HepG2 (cell line): ENCODE measurements at regions not wholly inside any gene's neighbourhood (a gene's known extent, or its start where the extent isn't known, plus 50 kb on each side); places are given as distances from the start of the nearest gene placed in this dataset.

Experiments used
- ATAC-seq: fragments of 200-7000 bp; cut with Tn5 transposase; 3 replicates; pipeline ENCODE4 v1.9.1; 2020; ENCODE audit warnings: mild to moderate bottlenecking, moderate library complexity
- BruUV-seq: library from RNA; stranded (reverse); fragments of 400-500 nt; replicated peaks from 2 replicates; lab custom pipeline; 2021; lab: Mats Ljungman, UMichigan
- CTCF ChIA-PET: fragments of 300-600 bp; formaldehyde crosslinking; extraction: SDS; loops from one replicate; lab custom pipeline; 2021; ENCODE audit warnings: low total read pairs, inconsistent platforms, low intra/inter-chr PET ratio; lab: Yijun Ruan, JAX
- POLR2A ChIA-PET: fragments of 350-600 bp; sonication (Branson Sonifier 250); formaldehyde crosslinking; loops from one replicate; lab custom pipeline; 2020; ENCODE audit warnings: antibody characterized with exemption, inconsistent platforms; lab: Yijun Ruan, JAX
- DNase-seq: peaks from one replicate; pipeline ENCODE4 v3.0.0-alpha.2; 2015; ENCODE audit warnings: low spot score
- FAIRE-seq: peaks from 3 replicates; lab custom pipeline; 2011; peaks lifted over from hg19 to GRCh38; lab: Jason Lieb, UNC
- H2AFZ ChIP-seq: one replicate; pipeline ENCODE4 v1.6.1; 2011; ENCODE audit warnings: low read length, inconsistent platforms
- H3K27ac ChIP-seq: fragments of 300-600 bp; 3 replicates; pipeline ENCODE4 v1.8.0; 2011; ENCODE audit warnings: mixed run types, mild to moderate bottlenecking, mixed read lengths, low read length, inconsistent platforms; ENCODE audit not compliant: insufficient read depth; ENCODE audit errors: extremely low read length
- H3K27me3 ChIP-seq, 2 experiments: fragments of 200-600 bp in 1 of 2; 2 replicates in 1 of 2; 3 replicates in 1 of 2; pipeline versions ENCODE4 v1.6.0 to v1.8.0; 2011; ENCODE audit warnings: low read length in 2 of 2, mild to moderate bottlenecking in 2 of 2, moderate library complexity in 2 of 2, inconsistent platforms in 1 of 2; ENCODE audit not compliant: insufficient read depth in 2 of 2, control insufficient read depth in 1 of 2
- H3K36me3 ChIP-seq, 2 experiments: fragments of 200-600 bp in 1 of 2; replicated peaks in 1 of 2; 2 replicates in 1 of 2; 3 replicates in 1 of 2; pipeline versions ENCODE4 v1.5.1 to v1.8.0; 2011; ENCODE audit warnings: low read length in 2 of 2, inconsistent platforms in 1 of 2; ENCODE audit not compliant: insufficient read depth in 2 of 2, control insufficient read depth in 1 of 2
- H3K4me1 ChIP-seq: 2 replicates; pipeline ENCODE4 v1.5.1; 2012; ENCODE audit warnings: low read length, inconsistent platforms; ENCODE audit not compliant: insufficient read depth
- H3K4me2 ChIP-seq: 2 replicates; pipeline ENCODE4 v1.6.0; 2011; ENCODE audit warnings: low read depth, low read length, inconsistent platforms
- H3K4me3 ChIP-seq, 3 experiments: fragments of 200-600 bp in 1 of 3; sonication (generic), shearing (Covaris generic) in 1 of 3; replicated peaks in 1 of 3; 2 replicates each; pipeline ENCODE4 v1.5.1; 2011 to 2016; ENCODE audit warnings: low read length in 3 of 3, inconsistent platforms in 2 of 3, low read depth in 2 of 3, mild to moderate bottlenecking in 2 of 3, control low read depth in 1 of 3, mixed read lengths in 1 of 3; ENCODE audit not compliant: insufficient read depth in 1 of 3
- H3K79me2 ChIP-seq: one replicate; pipeline ENCODE4 v1.6.1; 2011; ENCODE audit warnings: low read length, inconsistent platforms; ENCODE audit not compliant: insufficient read depth
- H3K9ac ChIP-seq: 2 replicates; pipeline ENCODE4 v1.6.0; 2011; ENCODE audit warnings: mild to moderate bottlenecking, low read depth, low read length, inconsistent platforms; ENCODE audit not compliant: insufficient read depth
- H3K9me3 ChIP-seq: 2 replicates; pipeline ENCODE4 v1.5.1; 2012; ENCODE audit warnings: mild to moderate bottlenecking, low read length
- H4K20me1 ChIP-seq: 2 replicates; pipeline ENCODE4 v1.6.0; 2011; ENCODE audit warnings: inconsistent platforms, mild to moderate bottlenecking, low read length, moderate library complexity; ENCODE audit not compliant: insufficient read depth
- BORCS8-MEF2B ChIP-seq: sonication (generic); formaldehyde crosslinking; IDR thresholded peaks from 2 replicates; pipeline ENCODE4 v1.8.0; 2022; ENCODE audit warnings: mild to moderate bottlenecking, missing genetic modification reagents
- CENPX ChIP-seq: sonication (generic); formaldehyde crosslinking; IDR thresholded peaks from 2 replicates; pipeline ENCODE4 v1.9.0; 2021; ENCODE audit warnings: mild to moderate bottlenecking, missing genetic modification reagents, moderate library complexity
- FOSL1 ChIP-seq: sonication (generic); formaldehyde crosslinking; IDR thresholded peaks from 2 replicates; pipeline ENCODE4 v1.9.0; 2021; ENCODE audit warnings: missing genetic modification reagents, borderline replicate concordance
- HNRNPL ChIP-seq: fragments of 200-400 bp; formaldehyde crosslinking; IDR thresholded peaks from 2 replicates; pipeline ENCODE4 v1.6.1; 2017; ENCODE audit warnings: mild to moderate bottlenecking, low read depth, low read length
- JUN ChIP-seq: sonication (generic); formaldehyde crosslinking; IDR thresholded peaks from 2 replicates; pipeline ENCODE4 v1.4.0; 2020; ENCODE audit warnings: mild to moderate bottlenecking, missing genetic modification reagents
- MLLT10 ChIP-seq: sonication (generic); formaldehyde crosslinking; IDR thresholded peaks from 2 replicates; pipeline ENCODE4 v1.4.0; 2020; ENCODE audit warnings: missing genetic modification reagents
- NCOR1 ChIP-seq: fragments of 200-600 bp; sonication (generic); IDR thresholded peaks from 2 replicates; pipeline ENCODE4 v1.7.0; 2017; ENCODE audit warnings: antibody characterized with exemption, low read length, borderline replicate concordance
- NFATC3 ChIP-seq: sonication (generic); formaldehyde crosslinking; IDR thresholded peaks from 2 replicates; pipeline ENCODE4 v1.5.1; 2020; ENCODE audit warnings: mild to moderate bottlenecking, missing genetic modification reagents
- NR3C1 ChIP-seq: sonication (generic); formaldehyde crosslinking; IDR thresholded peaks from 2 replicates; pipeline ENCODE4 v1.4.0; 2020; ENCODE audit warnings: missing genetic modification reagents
- PAX8 ChIP-seq: sonication (generic); formaldehyde crosslinking; IDR thresholded peaks from 2 replicates; pipeline ENCODE4 v1.8.0; 2022; ENCODE audit warnings: mild to moderate bottlenecking, missing genetic modification reagents, borderline replicate concordance
- SALL2 ChIP-seq: sonication (generic); formaldehyde crosslinking; IDR thresholded peaks from 2 replicates; pipeline ENCODE4 v1.8.1; 2023; ENCODE audit warnings: mild to moderate bottlenecking, missing genetic modification reagents, inconsistent platforms
- ZIK1 ChIP-seq: sonication (generic); formaldehyde crosslinking; IDR thresholded peaks from 2 replicates; pipeline ENCODE4 v1.5.0; 2020; ENCODE audit warnings: mild to moderate bottlenecking, low read depth, missing genetic modification reagents, borderline replicate concordance
- ZMYM2 ChIP-seq: sonication (generic); formaldehyde crosslinking; IDR thresholded peaks from 2 replicates; pipeline ENCODE4 v1.8.0; 2022; ENCODE audit warnings: mild to moderate bottlenecking, missing genetic modification reagents
- ZNF329 ChIP-seq: sonication (generic); formaldehyde crosslinking; IDR thresholded peaks from 2 replicates; pipeline ENCODE4 v1.9.0; 2021; ENCODE audit warnings: low read depth, mild to moderate bottlenecking, missing genetic modification reagents
- ZNF382 ChIP-seq: sonication (generic); formaldehyde crosslinking; IDR thresholded peaks from 2 replicates; pipeline ENCODE4 v1.5.0; 2020; ENCODE audit warnings: missing genetic modification reagents, mild to moderate bottlenecking, borderline replicate concordance
- ZNF468 ChIP-seq: sonication (generic); formaldehyde crosslinking; IDR thresholded peaks from 2 replicates; pipeline ENCODE4 v1.8.0; 2022; ENCODE audit warnings: mild to moderate bottlenecking, moderate library complexity, missing genetic modification reagents
- ZNF737 ChIP-seq: sonication (generic); formaldehyde crosslinking; IDR thresholded peaks from 2 replicates; pipeline ENCODE4 v1.5.0; 2020; ENCODE audit warnings: missing genetic modification reagents, mild to moderate bottlenecking, borderline replicate concordance
- ZNF776 ChIP-seq: sonication (generic); formaldehyde crosslinking; IDR thresholded peaks from 2 replicates; pipeline ENCODE4 v1.4.0; 2020; ENCODE audit warnings: mild to moderate bottlenecking, missing genetic modification reagents
- WGBS: methylation state at CpG from one replicate; pipeline ENCODE4 v1.1.6; 2017; ENCODE audit warnings: low lambda C conversion rate; 5-methylcytosine and 5-hydroxymethylcytosine counted together
- in situ Hi-C: cut with HindIII; loops from 2 replicates; pipeline ENCODE4 v1.10.0; 2017; ENCODE audit warnings: low pct_unique_long_range_greater_than_20kb; ENCODE audit not compliant: extremely low pct_ligation_motif_present
- intact Hi-C: fragments of 100-400 bp; cut with micrococcal nuclease; formaldehyde crosslinking; loops from one replicate; pipeline ENCODE4 v1.10.0; 2022; ENCODE audit not compliant: unreplicated experiment
- TF ChIP-seq, protein P1 (sequence below): sonication (generic); formaldehyde crosslinking; IDR thresholded peaks from 2 replicates; pipeline ENCODE4 v1.5.0; 2020; ENCODE audit warnings: mild to moderate bottlenecking, missing genetic modification reagents, borderline replicate concordance
- TF ChIP-seq, protein P2 (sequence below): sonication (generic); formaldehyde crosslinking; IDR thresholded peaks from 2 replicates; pipeline ENCODE4 v1.8.1; 2023; ENCODE audit warnings: mild to moderate bottlenecking, missing genetic modification reagents, borderline replicate concordance
- TF ChIP-seq, protein P3 (sequence below): sonication (generic); formaldehyde crosslinking; IDR thresholded peaks from 2 replicates; pipeline ENCODE4 v1.4.0; 2020; ENCODE audit warnings: missing genetic modification reagents; ENCODE audit errors: not compliant biosample characterization
- TF ChIP-seq, protein P4 (sequence below): IDR thresholded peaks from 2 replicates; pipeline ENCODE4 v1.6.1; 2016; ENCODE audit warnings: low read depth

DNA sequence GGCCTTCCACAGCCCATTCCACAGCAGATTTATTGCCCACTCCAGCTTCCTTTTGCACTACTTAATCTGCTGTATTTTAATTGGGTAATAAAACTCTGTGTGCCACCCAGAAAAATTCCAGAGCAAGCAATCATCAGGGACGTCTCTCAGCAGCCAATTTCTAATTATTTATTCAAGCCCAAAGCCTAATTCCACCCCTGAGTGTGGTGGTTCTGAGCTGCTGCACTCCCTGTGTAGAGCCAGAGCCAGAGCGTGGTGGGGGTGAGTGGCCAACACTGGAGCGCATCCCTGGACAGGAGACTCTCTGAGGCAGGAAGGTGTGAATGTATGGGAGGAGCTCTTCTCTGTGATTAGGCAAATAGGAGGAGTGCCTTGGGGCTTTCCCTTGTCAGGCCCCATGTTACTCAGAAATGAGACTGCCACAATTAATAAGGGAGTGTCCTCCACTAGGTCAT lies 66.1 kb downstream of the CD24 start (continued):
- no peak for TF ChIP-seq ZNF468 (CRISPR knock-in tag)
- no peak for TF ChIP-seq NCOR1
- TF ChIP-seq FOSL1: no peak
- no peak for TF ChIP-seq JUN
- TF ChIP-seq ZNF382 (CRISPR knock-in tag): no peak
- TF ChIP-seq CENPX (CRISPR knock-in tag): no peak
- no peak for TF ChIP-seq ZNF329 (CRISPR knock-in tag)
- TF ChIP-seq, protein P1, sequence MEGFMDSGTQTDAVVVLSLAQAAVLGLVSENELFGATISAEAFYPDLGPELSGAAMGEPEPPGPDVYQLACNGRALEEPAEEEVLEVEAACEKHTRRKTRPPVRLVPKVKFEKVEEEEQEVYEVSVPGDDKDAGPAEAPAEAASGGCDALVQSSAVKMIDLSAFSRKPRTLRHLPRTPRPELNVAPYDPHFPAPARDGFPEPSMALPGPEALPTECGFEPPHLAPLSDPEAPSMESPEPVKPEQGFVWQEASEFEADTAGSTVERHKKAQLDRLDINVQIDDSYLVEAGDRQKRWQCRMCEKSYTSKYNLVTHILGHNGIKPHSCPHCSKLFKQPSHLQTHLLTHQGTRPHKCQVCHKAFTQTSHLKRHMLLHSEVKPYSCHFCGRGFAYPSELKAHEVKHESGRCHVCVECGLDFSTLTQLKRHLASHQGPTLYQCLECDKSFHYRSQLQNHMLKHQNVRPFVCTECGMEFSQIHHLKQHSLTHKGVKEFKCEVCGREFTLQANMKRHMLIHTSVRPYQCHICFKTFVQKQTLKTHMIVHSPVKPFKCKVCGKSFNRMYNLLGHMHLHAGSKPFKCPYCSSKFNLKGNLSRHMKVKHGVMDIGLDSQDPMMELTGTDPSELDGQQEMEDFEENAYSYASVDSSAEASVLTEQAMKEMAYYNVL (CRISPR knock-in tag): no peak
- no peak for TF ChIP-seq BORCS8-MEF2B (CRISPR knock-in tag)
- no peak for TF ChIP-seq NR3C1 (CRISPR knock-in tag)
- TF ChIP-seq ZNF737: no peak
- TF ChIP-seq, all 625 proteins: peak for 0

DNA sequence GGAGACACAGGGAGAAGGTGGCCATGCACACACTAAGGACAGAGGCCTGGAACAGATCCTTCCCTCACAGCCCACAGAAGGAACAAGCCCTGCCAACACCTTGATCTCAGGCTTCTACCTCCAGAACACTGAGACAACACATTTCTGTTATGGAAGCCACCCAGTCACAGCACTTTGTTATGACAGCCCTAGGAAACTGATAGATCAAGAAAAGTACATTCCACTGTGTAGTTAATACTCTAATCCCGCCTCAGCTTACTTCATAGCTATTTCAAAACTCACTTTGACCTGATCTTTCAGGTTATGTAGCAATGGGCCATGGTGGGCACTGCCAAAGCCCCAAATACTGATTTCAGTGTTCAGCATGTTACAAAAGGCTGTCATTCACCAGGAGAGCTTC lies 66.8 kb downstream of the CD24 start:
- no peak overlapping the region for H3K9ac ChIP-seq
- DNase-seq (no peak), FAIRE-seq (no peak), ATAC-seq (no peak)
- no peak overlapping the region for H2AFZ ChIP-seq
- H3K4me2 ChIP-seq: no peak overlapping the region
- peaks cover 0 to 5% of the 10 kb centered on the region in 2 experiments; a peak in 3 of 5 replicates for H3K27me3 ChIP-seq
- in situ Hi-C loops: no loop called here
- H4K20me1 ChIP-seq: no peaks in the 10 kb centered on the region
- POLR2A ChIA-PET: no interaction called here
- BruUV-seq: no TSS peak
- CTCF ChIA-PET: no interaction called here
- intact Hi-C loops: no loop called here
- H3K9me3 ChIP-seq: no peaks in the 10 kb centered on the region
- 0% methylated on average over 1 of the region's 1 CpG for WGBS
- H3K4me3 ChIP-seq: no peak overlapping the region
- H3K4me1 ChIP-seq: peaks cover 29% of the 10 kb centered on the region
- no peaks in the 10 kb centered on the region for H3K36me3 ChIP-seq
- H3K79me2 ChIP-seq: no peaks in the 10 kb centered on the region
- no peak overlapping the region for H3K27ac ChIP-seq
- TF ChIP-seq, protein P2, sequence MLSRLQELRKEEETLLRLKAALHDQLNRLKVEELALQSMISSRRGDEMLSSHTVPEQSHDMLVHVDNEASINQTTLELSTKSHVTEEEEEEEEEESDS (CRISPR knock-in tag): no peak
- no peak for TF ChIP-seq MLLT10
- TF ChIP-seq HNRNPL: no peak
- TF ChIP-seq, protein P3, sequence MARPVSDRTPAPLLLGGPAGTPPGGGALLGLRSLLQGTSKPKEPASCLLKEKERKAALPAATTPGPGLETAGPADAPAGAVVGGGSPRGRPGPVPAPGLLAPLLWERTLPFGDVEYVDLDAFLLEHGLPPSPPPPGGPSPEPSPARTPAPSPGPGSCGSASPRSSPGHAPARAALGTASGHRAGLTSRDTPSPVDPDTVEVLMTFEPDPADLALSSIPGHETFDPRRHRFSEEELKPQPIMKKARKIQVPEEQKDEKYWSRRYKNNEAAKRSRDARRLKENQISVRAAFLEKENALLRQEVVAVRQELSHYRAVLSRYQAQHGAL (CRISPR knock-in tag): no peak
- no peak for TF ChIP-seq ZIK1 (CRISPR knock-in tag)
- no peak for TF ChIP-seq ZNF776 (CRISPR knock-in tag)
- no peak for TF ChIP-seq PAX8 (CRISPR knock-in tag)
- no peak for TF ChIP-seq NFATC3
- TF ChIP-seq ZMYM2 (CRISPR knock-in tag): no peak
- no peak for TF ChIP-seq SALL2 (CRISPR knock-in tag)
- TF ChIP-seq, protein P4, sequence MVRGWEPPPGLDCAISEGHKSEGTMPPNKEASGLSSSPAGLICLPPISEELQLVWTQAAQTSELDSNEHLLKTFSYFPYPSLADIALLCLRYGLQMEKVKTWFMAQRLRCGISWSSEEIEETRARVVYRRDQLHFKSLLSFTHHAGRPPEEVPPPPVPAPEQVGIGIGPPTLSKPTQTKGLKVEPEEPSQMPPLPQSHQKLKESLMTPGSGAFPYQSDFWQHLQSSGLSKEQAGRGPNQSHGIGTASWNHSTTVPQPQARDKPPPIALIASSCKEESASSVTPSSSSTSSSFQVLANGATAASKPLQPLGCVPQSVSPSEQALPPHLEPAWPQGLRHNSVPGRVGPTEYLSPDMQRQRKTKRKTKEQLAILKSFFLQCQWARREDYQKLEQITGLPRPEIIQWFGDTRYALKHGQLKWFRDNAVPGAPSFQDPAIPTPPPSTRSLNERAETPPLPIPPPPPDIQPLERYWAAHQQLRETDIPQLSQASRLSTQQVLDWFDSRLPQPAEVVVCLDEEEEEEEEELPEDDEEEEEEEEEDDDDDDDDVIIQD (CRISPR knock-in tag): no peak
